HCT116 (cell line): ENCODE measurements at regions not wholly inside any gene's neighbourhood (a gene's known extent, or its start where the extent isn't known, plus 50 kb on each side); places are given as distances from the start of the nearest gene placed in this dataset.

Experiments used
- ATAC-seq: fragments of 200-7000 bp; cut with Tn5 transposase; 2 replicates; pipeline ENCODE4 v1.9.1; 2020; ENCODE audit warnings: mild to moderate bottlenecking, moderate library complexity
- BruUV-seq: library from RNA; stranded (reverse); fragments of 400-500 nt; replicated peaks from 2 replicates; lab custom pipeline; 2021; lab: Mats Ljungman, UMichigan
- CTCF ChIA-PET: fragments of 300-600 bp; sonication (Branson Sonifier 250); formaldehyde crosslinking; loops from one replicate; lab custom pipeline; 2021; ENCODE audit warnings: antibody characterized with exemption; lab: Charles Lee
- POLR2A ChIA-PET: fragments of 300-600, 350-600 bp; sonication (Branson Sonifier 250); formaldehyde crosslinking; loops from one replicate; lab custom pipeline; 2021; ENCODE audit warnings: antibody characterized with exemption; lab: Charles Lee
- RAD21 ChIA-PET, 2 experiments: fragments of 300-600 bp; sonication (Branson Sonifier 250); formaldehyde crosslinking; loops; one replicate each; lab custom pipeline; 2023; ENCODE audit warnings: low total read pairs in 2 of 2; ENCODE audit not compliant: uncharacterized antibody in 2 of 2, unreplicated experiment in 2 of 2, low non-redundant PET in 1 of 2; lab: Charles Lee
- DNase-seq: peaks from one replicate; pipeline ENCODE4 v3.0.0-alpha.2; 2010; ENCODE audit warnings: low read depth, low spot score
- H2AFZ ChIP-seq: fragments of 200-600 bp; shearing (Covaris generic), sonication (generic); 2 replicates; pipeline ENCODE4 v1.6.1; 2017; ENCODE audit warnings: low read depth, mixed run types, mixed read lengths, antibody characterized with exemption, low read length; ENCODE audit not compliant: poor library complexity, severe bottlenecking
- H3K27ac ChIP-seq: 2 replicates; pipeline ENCODE4 v1.5.1; 2012; ENCODE audit warnings: low read depth, low read length
- H3K27me3 ChIP-seq: fragments of 200-600 bp; sonication (generic); 2 replicates; pipeline ENCODE4 v1.6.1; 2016; ENCODE audit warnings: mixed run types, low read length, mixed read lengths; ENCODE audit not compliant: insufficient read depth
- H3K36me3 ChIP-seq, 2 experiments: fragments of 200-500 bp in 1 of 2; fragments of 200-600 bp in 1 of 2; sonication (Bioruptor generic) in 1 of 2; sonication (generic) in 1 of 2; 2 replicates each; pipeline versions ENCODE4 v1.5.1 to v1.6.1; 2014 to 2016; ENCODE audit warnings: low read length in 2 of 2, inconsistent platforms in 1 of 2, mixed read lengths in 1 of 2, mixed run types in 1 of 2; ENCODE audit not compliant: insufficient read depth in 2 of 2, control insufficient read depth in 1 of 2
- H3K4me1 ChIP-seq, 2 experiments: fragments of 200-600 bp in 1 of 2; sonication (generic) in 1 of 2; 2 replicates each; pipeline versions ENCODE4 v1.5.1 to v1.6.1; 2012 to 2017; ENCODE audit warnings: low read length in 2 of 2, inconsistent platforms in 1 of 2, mild to moderate bottlenecking in 1 of 2, mixed read lengths in 1 of 2, mixed run types in 1 of 2, moderate library complexity in 1 of 2; ENCODE audit not compliant: insufficient read depth in 2 of 2, control insufficient read depth in 1 of 2
- H3K4me2 ChIP-seq: fragments of 200-600 bp; sonication (generic); 2 replicates; pipeline ENCODE4 v1.6.1; 2017; ENCODE audit warnings: mixed run types, low read length, mixed read lengths
- H3K4me3 ChIP-seq, 2 experiments: fragments of 200-600 bp in 1 of 2; sonication (generic) in 1 of 2; replicated peaks in 1 of 2; 2 replicates each; pipeline ENCODE4 v1.5.1; 2011 to 2016; ENCODE audit warnings: low read length in 2 of 2, control low read depth in 1 of 2, low read depth in 1 of 2, mild to moderate bottlenecking in 1 of 2, mixed read lengths in 1 of 2, mixed run types in 1 of 2
- H3K79me2 ChIP-seq: fragments of 200-600 bp; sonication (generic); 2 replicates; pipeline ENCODE4 v1.6.1; 2017; ENCODE audit warnings: mild to moderate bottlenecking, mixed run types, low read length, moderate library complexity, mixed read lengths; ENCODE audit not compliant: insufficient read depth
- H3K9ac ChIP-seq: fragments of 200-600 bp; sonication (generic); 2 replicates; pipeline ENCODE4 v1.6.1; 2016; ENCODE audit warnings: low read length, mixed read lengths
- H3K9me2 ChIP-seq: fragments of 200-600 bp; sonication (generic), shearing (Covaris generic); 2 replicates; pipeline ENCODE4 v1.6.1; 2017; ENCODE audit warnings: mixed run types, mild to moderate bottlenecking, moderate library complexity; ENCODE audit not compliant: insufficient read depth
- H3K9me3 ChIP-seq, 2 experiments: fragments of 200-500 bp in 1 of 2; fragments of 200-600 bp in 1 of 2; sonication (Bioruptor generic) in 1 of 2; sonication (generic) in 1 of 2; 2 replicates each; pipeline ENCODE4 v1.6.1; 2014 to 2017; ENCODE audit warnings: low read length in 2 of 2, mixed read lengths in 2 of 2, inconsistent platforms in 1 of 2, low read depth in 1 of 2, mild to moderate bottlenecking in 1 of 2, mixed run types in 1 of 2, moderate library complexity in 1 of 2; ENCODE audit not compliant: control insufficient read depth in 1 of 2, insufficient read depth in 1 of 2
- H4K20me1 ChIP-seq: fragments of 200-600 bp; sonication (generic), shearing (Covaris generic); 2 replicates; pipeline ENCODE4 v1.6.1; 2017; ENCODE audit warnings: mixed run types, mild to moderate bottlenecking, moderate library complexity; ENCODE audit not compliant: insufficient read depth
- CBX3 ChIP-seq: IDR thresholded peaks from 2 replicates; pipeline ENCODE4 v1.6.1; 2012; ENCODE audit warnings: low read depth
- CEBPB ChIP-seq: IDR thresholded peaks from 2 replicates; pipeline ENCODE4 v1.6.1; 2012; ENCODE audit warnings: low read depth
- CTCF ChIP-seq, 3 experiments: fragments of 200-600 bp in 1 of 3; sonication (generic) in 1 of 3; IDR thresholded peaks in 2 of 3; conservative IDR thresholded peaks in 1 of 3; 2 replicates each; pipeline ENCODE4 v1.5.1; 2012 to 2017; ENCODE audit warnings: low read depth in 2 of 3, low read length in 2 of 3, antibody characterized with exemption in 1 of 3, borderline replicate concordance in 1 of 3, control low read depth in 1 of 3, mild to moderate bottlenecking in 1 of 3, mixed read lengths in 1 of 3, mixed run types in 1 of 3, moderate library complexity in 1 of 3; ENCODE audit not compliant: insufficient read depth in 1 of 3
- EGR1 ChIP-seq: IDR thresholded peaks from 2 replicates; pipeline ENCODE4 v1.6.1; 2012; ENCODE audit warnings: low read depth
- ELF1 ChIP-seq: IDR thresholded peaks from 2 replicates; pipeline ENCODE4 v1.6.1; 2012; ENCODE audit warnings: low read depth, borderline replicate concordance
- EZH2 ChIP-seq: fragments of 200-600 bp; sonication (generic); IDR thresholded peaks from 2 replicates; pipeline ENCODE4 v1.6.1; 2017; ENCODE audit warnings: antibody characterized with exemption, mixed run types
- EZH2phosphoT487 ChIP-seq: fragments of 200-600 bp; IDR thresholded peaks from 2 replicates; pipeline ENCODE4 v1.6.1; 2018; ENCODE audit warnings: antibody characterized with exemption, borderline replicate concordance
- FOSL1 ChIP-seq: IDR thresholded peaks from 2 replicates; pipeline ENCODE4 v1.6.1; 2012; ENCODE audit warnings: low read depth
- JUND ChIP-seq: IDR thresholded peaks from 2 replicates; pipeline ENCODE4 v1.6.1; 2012
- POLR2A ChIP-seq: IDR thresholded peaks from 2 replicates; pipeline ENCODE4 v1.7.0; 2011; ENCODE audit warnings: borderline replicate concordance; ENCODE audit not compliant: insufficient read depth, insufficient read length; ENCODE audit errors: extremely low read depth
- POLR2AphosphoS5 ChIP-seq: IDR thresholded peaks from 2 replicates; pipeline ENCODE4 v1.6.1; 2011; ENCODE audit warnings: mild to moderate bottlenecking, low read depth, low read length, moderate library complexity
- REST ChIP-seq: IDR thresholded peaks from 2 replicates; pipeline ENCODE4 v1.6.1; 2012; ENCODE audit warnings: low read depth
- SIN3A ChIP-seq: IDR thresholded peaks from 2 replicates; pipeline ENCODE4 v1.6.1; 2012; ENCODE audit warnings: low read depth
- SRF ChIP-seq: IDR thresholded peaks from 2 replicates; pipeline ENCODE4 v1.6.1; 2012; ENCODE audit warnings: low read depth
- TCF7L2 ChIP-seq: IDR thresholded peaks from 2 replicates; pipeline ENCODE4 v1.7.0; 2011; ENCODE audit warnings: borderline replicate concordance, inconsistent platforms; ENCODE audit not compliant: insufficient read depth, insufficient read length; ENCODE audit errors: extremely low read depth
- YY1 ChIP-seq: IDR thresholded peaks from 2 replicates; pipeline ENCODE4 v1.6.1; 2011; ENCODE audit warnings: low read length, low read depth, moderate library complexity, mild to moderate bottlenecking; ENCODE audit not compliant: insufficient replicate concordance; ENCODE audit errors: extremely low read depth
- ZNF274 ChIP-seq: fragments of 200-500 bp; sonication (Bioruptor generic); IDR thresholded peaks from 2 replicates; pipeline ENCODE4 v1.6.1; 2014; ENCODE audit warnings: mild to moderate bottlenecking, low read depth, low read length, inconsistent platforms
- intact Hi-C: fragments of 100-400 bp; cut with micrococcal nuclease; formaldehyde crosslinking; loops from 2 replicates; pipeline ENCODE4 v1.10.0; 2022
- TF ChIP-seq, protein P1 (sequence below): IDR thresholded peaks from 2 replicates; pipeline ENCODE4 v1.6.1; 2012
- TF ChIP-seq, protein P2 (sequence below): IDR thresholded peaks from 2 replicates; pipeline ENCODE4 v1.6.1; 2011; ENCODE audit warnings: mild to moderate bottlenecking, low read length, moderate library complexity; ENCODE audit not compliant: insufficient replicate concordance; ENCODE audit errors: extremely low read depth
- TF ChIP-seq, protein P3 (sequence below): IDR thresholded peaks from 2 replicates; pipeline ENCODE4 v1.6.1; 2012

GRCh38 chr1:208851366-208851765, 607.2 kb upstream of the PLXNA2 start:
- intact Hi-C loops, result no loop called here
- Histone ChIP-seq H2AFZ (no peak overlapping the region), H3K9ac (no peak overlapping the region), H3K27me3 (no peaks in the 10 kb centered on the region), H3K4me3 (no peak overlapping the region), H3K9me3 (no peaks in the 10 kb centered on the region), H3K4me1 (no peaks in the 10 kb centered on the region), H3K36me3 (no peaks in the 10 kb centered on the region), H3K4me2 (no peak overlapping the region), H3K27ac (no peak overlapping the region), H3K79me2 (no peaks in the 10 kb centered on the region), H4K20me1 (no peaks in the 10 kb centered on the region), H3K9me2 (no peaks in the 10 kb centered on the region)
- RAD21 ChIA-PET, result no interaction called here
- DNase-seq (no peak), ATAC-seq (no peak)
- POLR2A ChIA-PET, result no interaction called here
- CTCF ChIA-PET, result no interaction called here
- TF ChIP-seq CBX3 (no peak), SIN3A (no peak), POLR2A (no peak), REST (no peak), EGR1 (no peak), EZH2 (no peak), CEBPB (no peak), JUND (no peak), FOSL1 (no peak), ZNF274 (no peak), EZH2phosphoT487 (no peak), TCF7L2 (no peak), YY1 (no peak), SRF (no peak), POLR2AphosphoS5 (no peak), CTCF (IDR thresholded peaks at IDR 0.05 in 2 of 3, conservative IDR thresholded peaks at IDR 0.05 in 1 of 3; ENCODE audit: borderline replicate concordance in 1 of 3, insufficient read depth in 1 of 3, low read depth in 2 of 3, low read length in 2 of 3) (no peak), ELF1 (no peak)
- TF ChIP-seq, protein P1, sequence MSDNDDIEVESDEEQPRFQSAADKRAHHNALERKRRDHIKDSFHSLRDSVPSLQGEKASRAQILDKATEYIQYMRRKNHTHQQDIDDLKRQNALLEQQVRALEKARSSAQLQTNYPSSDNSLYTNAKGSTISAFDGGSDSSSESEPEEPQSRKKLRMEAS, result no peak
- TF ChIP-seq, protein P2, sequence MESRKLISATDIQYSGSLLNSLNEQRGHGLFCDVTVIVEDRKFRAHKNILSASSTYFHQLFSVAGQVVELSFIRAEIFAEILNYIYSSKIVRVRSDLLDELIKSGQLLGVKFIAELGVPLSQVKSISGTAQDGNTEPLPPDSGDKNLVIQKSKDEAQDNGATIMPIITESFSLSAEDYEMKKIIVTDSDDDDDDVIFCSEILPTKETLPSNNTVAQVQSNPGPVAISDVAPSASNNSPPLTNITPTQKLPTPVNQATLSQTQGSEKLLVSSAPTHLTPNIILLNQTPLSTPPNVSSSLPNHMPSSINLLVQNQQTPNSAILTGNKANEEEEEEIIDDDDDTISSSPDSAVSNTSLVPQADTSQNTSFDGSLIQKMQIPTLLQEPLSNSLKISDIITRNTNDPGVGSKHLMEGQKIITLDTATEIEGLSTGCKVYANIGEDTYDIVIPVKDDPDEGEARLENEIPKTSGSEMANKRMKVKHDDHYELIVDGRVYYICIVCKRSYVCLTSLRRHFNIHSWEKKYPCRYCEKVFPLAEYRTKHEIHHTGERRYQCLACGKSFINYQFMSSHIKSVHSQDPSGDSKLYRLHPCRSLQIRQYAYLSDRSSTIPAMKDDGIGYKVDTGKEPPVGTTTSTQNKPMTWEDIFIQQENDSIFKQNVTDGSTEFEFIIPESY, result no peak
- TF ChIP-seq, protein P3, sequence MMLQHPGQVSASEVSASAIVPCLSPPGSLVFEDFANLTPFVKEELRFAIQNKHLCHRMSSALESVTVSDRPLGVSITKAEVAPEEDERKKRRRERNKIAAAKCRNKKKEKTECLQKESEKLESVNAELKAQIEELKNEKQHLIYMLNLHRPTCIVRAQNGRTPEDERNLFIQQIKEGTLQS, result no peak
- no TSS peak for BruUV-seq
